Activated T-cell treated with anti-CD3 and anti-CD28 coated beads, Interleukin-2, amount 50 U/mL, for 48 hours (primary cell): ENCODE measurements at regions not wholly inside any gene's neighbourhood (a gene's known extent, or its start where the extent isn't known, plus 50 kb on each side); places are given as distances from the start of the nearest gene placed in this dataset.

Source experiments
- DNase-seq, 2 experiments: peaks; one replicate each; pipeline ENCODE4 v3.0.0-alpha.2; 2020

- no peak for DNase-seq
Measured at GRCh38 chr4:126057371-126057770, 742.6 kb downstream of the FAT4 start.

GRCh38 chr4:126058596-126058995 is 743.8 kb downstream of the FAT4 start:
- no peak for DNase-seq

GRCh38 chr4:126061655-126062054 is 746.9 kb downstream of the FAT4 start:
- DNase-seq = no peak

GRCh38 chr4:126065016-126065415 is 750.3 kb downstream of the FAT4 start:
- DNase-seq = no peak

- DNase-seq = no peak
Measured at GRCh38 chr4:126071346-126072333, 756.9 kb downstream of the FAT4 start.

GRCh38 chr4:126081336-126081735 is 766.6 kb downstream of the FAT4 start:
- no peak for DNase-seq

- DNase-seq = no peak
Measured at GRCh38 chr4:126086041-126086440, 771.3 kb downstream of the FAT4 start.

GRCh38 chr4:126087101-126087500 is 772.3 kb downstream of the FAT4 start:
- DNase-seq = no peak

- DNase-seq = no peak
Measured at GRCh38 chr4:126097155-126097799, 782.5 kb downstream of the FAT4 start.

- DNase-seq = no peak
Measured at GRCh38 chr4:126106658-126107057, 791.9 kb downstream of the FAT4 start.

- DNase-seq = no peak
Measured at GRCh38 chr4:126109836-126110235, 795.1 kb downstream of the FAT4 start.

- DNase-seq = no peak
Measured at GRCh38 chr4:126113058-126113457, 798.3 kb downstream of the FAT4 start.

GRCh38 chr4:126123611-126124325 is 809.0 kb downstream of the FAT4 start:
- no peak for DNase-seq

GRCh38 chr4:126124818-126125217 is 810.1 kb downstream of the FAT4 start:
- DNase-seq = no peak

GRCh38 chr4:126130215-126130614 is 815.5 kb downstream of the FAT4 start:
- DNase-seq = no peak

GRCh38 chr4:126136922-126137781 is 822.4 kb downstream of the FAT4 start:
- DNase-seq = no peak

- DNase-seq = no peak
Measured at GRCh38 chr4:126137782-126138170, 823.0 kb downstream of the FAT4 start.

GRCh38 chr4:126144543-126145237 is 829.9 kb downstream of the FAT4 start:
- DNase-seq = no peak

GRCh38 chr4:126168484-126168883 is 853.7 kb downstream of the FAT4 start:
- no peak for DNase-seq

GRCh38 chr4:126172126-126172525 is 857.4 kb downstream of the FAT4 start:
- no peak for DNase-seq

- DNase-seq = no peak
Measured at GRCh38 chr4:126174627-126175026, 859.9 kb downstream of the FAT4 start.

- DNase-seq = no peak
Measured at GRCh38 chr4:126180642-126181041, 865.9 kb downstream of the FAT4 start.
